Prostate gland (tissue), 2 donors: ENCODE measurements at regions not wholly inside any gene's neighbourhood (a gene's known extent, or its start where the extent isn't known, plus 50 kb on each side); places are given as distances from the start of the nearest gene placed in this dataset.

Source experiments
- DNase-seq: peaks from one replicate; pipeline ENCODE4 v3.0.0-alpha.2; 2019; ENCODE audit warnings: low spot score
- H3K27ac ChIP-seq, 2 donors: fragments of 200-600 bp; sonication (generic); 2 replicates each; pipeline ENCODE4 v1.5.1; 2017 to 2019
- H3K27me3 ChIP-seq: fragments of 200-600 bp; sonication (generic); replicated peaks from 2 replicates; pipeline ENCODE4 v1.5.1; 2019; ENCODE audit not compliant: insufficient read depth
- H3K36me3 ChIP-seq, 2 donors: fragments of 200-600 bp; sonication (generic); 1 replicate in 1 of 2; 2 replicates in 1 of 2; pipeline versions ENCODE4 v1.5.1 to v1.8.1; 2017 to 2019
- H3K4me1 ChIP-seq: fragments of 200-600 bp; sonication (generic); replicated peaks from 2 replicates; pipeline ENCODE4 v1.5.1; 2019
- H3K4me3 ChIP-seq, 2 donors: fragments of 200-600 bp; sonication (generic); 2 replicates each; pipeline ENCODE4 v1.5.1; 2017 to 2019
- H3K9me3 ChIP-seq: fragments of 200-600 bp; sonication (generic); 2 replicates; pipeline ENCODE4 v1.5.1; 2017
- CTCF ChIP-seq, 4 experiments: fragments of 200-600 bp in 2 of 4; fragments of 450-650 bp in 2 of 4; sonication (generic) in 2 of 4; IDR thresholded peaks; 1 replicate in 3 of 4; 2 replicates in 1 of 4; pipeline ENCODE4 v1.5.1; 2016 to 2019; ENCODE audit warnings: antibody characterized with exemption in 4 of 4, mild to moderate bottlenecking in 2 of 4, moderate library complexity in 2 of 4
- POLR2A ChIP-seq: fragments of 450-650 bp; IDR thresholded peaks from one replicate; pipeline ENCODE4 v1.6.1; 2016; ENCODE audit warnings: antibody characterized with exemption, mild to moderate bottlenecking
- POLR2AphosphoS5 ChIP-seq: sonication (generic); formaldehyde crosslinking; IDR thresholded peaks from one replicate; pipeline ENCODE4 v1.6.1; 2017; ENCODE audit warnings: antibody characterized with exemption
- WGBS: methylation state at CpG from one replicate; pipeline ENCODE4 v1.1.5; 2018; 5-methylcytosine and 5-hydroxymethylcytosine counted together
- intact Hi-C: fragments of 100-400 bp; cut with DNase I; formaldehyde crosslinking; loops from one replicate; pipeline ENCODE4 v1.14.2; 2022

- WGBS = 58% methylated on average over 3 of the region's 3 CpGs
- no peak for DNase-seq
- intact Hi-C loops = no loop called here
Observed at GRCh38 chrX:124931241-124931640, 388.4 kb upstream of the TEX13C start.

GRCh38 chrX:124931958-124932357 lies 387.7 kb upstream of the TEX13C start:
- Histone ChIP-seq H3K36me3 (no peaks in the 10 kb centered on the region), H3K9me3 (no peaks in the 10 kb centered on the region), H3K4me3 (no peak overlapping the region), H3K27ac (no peak overlapping the region), H3K27me3 (no peaks in the 10 kb centered on the region), H3K4me1 (no peaks in the 10 kb centered on the region)
- TF ChIP-seq POLR2AphosphoS5 (no peak), CTCF (IDR thresholded peaks at IDR 0.05) (no peak), POLR2A (no peak)
- 85% methylated on average over 3 of the region's 3 CpGs for WGBS
- intact Hi-C loops = no loop called here
- DNase-seq = no peak

More at GRCh38 chrX:124931241-124931640, 388.4 kb upstream of the TEX13C start:
- Histone ChIP-seq H3K27ac (no peak overlapping the region), H3K4me1 (no peaks in the 10 kb centered on the region), H3K36me3 (no peaks in the 10 kb centered on the region), H3K27me3 (no peaks in the 10 kb centered on the region), H3K9me3 (no peaks in the 10 kb centered on the region), H3K4me3 (no peak overlapping the region)
- TF ChIP-seq CTCF (IDR thresholded peaks at IDR 0.05) = no peak
- TF ChIP-seq POLR2AphosphoS5 = no peak
- no peak for TF ChIP-seq POLR2A

GRCh38 chrX:124938715-124939114 lies 381.0 kb upstream of the TEX13C start:
- H3K27me3 ChIP-seq = no peaks in the 10 kb centered on the region
- TF ChIP-seq POLR2A (no peak), CTCF (IDR thresholded peaks at IDR 0.05) (no peak), POLR2AphosphoS5 (no peak)
- H3K36me3 ChIP-seq = no peaks in the 10 kb centered on the region
- no peak overlapping the region for H3K27ac ChIP-seq
- intact Hi-C loops = no loop called here
- 59% methylated on average over 2 of the region's 2 CpGs for WGBS
- no peak overlapping the region for H3K4me3 ChIP-seq
- no peaks in the 10 kb centered on the region for H3K4me1 ChIP-seq
- H3K9me3 ChIP-seq = no peaks in the 10 kb centered on the region
- no peak for DNase-seq

- H3K4me1 ChIP-seq = no peaks in the 10 kb centered on the region
- no peaks in the 10 kb centered on the region for H3K27me3 ChIP-seq
- 76% methylated on average over 3 of the region's 3 CpGs for WGBS
- TF ChIP-seq POLR2A = no peak
- TF ChIP-seq CTCF (IDR thresholded peaks at IDR 0.05) = no peak
- no peak for TF ChIP-seq POLR2AphosphoS5
- H3K9me3 ChIP-seq = no peaks in the 10 kb centered on the region
- H3K36me3 ChIP-seq = no peaks in the 10 kb centered on the region
- DNase-seq = no peak
- no peak overlapping the region for H3K4me3 ChIP-seq
- intact Hi-C loops = no loop called here
- H3K27ac ChIP-seq = no peak overlapping the region
Observed at GRCh38 chrX:124940531-124940930, 379.1 kb upstream of the TEX13C start.

- Histone ChIP-seq H3K9me3 (no peaks in the 10 kb centered on the region), H3K27me3 (no peaks in the 10 kb centered on the region), H3K4me1 (no peaks in the 10 kb centered on the region), H3K4me3 (no peak overlapping the region), H3K36me3 (no peaks in the 10 kb centered on the region), H3K27ac (no peak overlapping the region)
- no peak for DNase-seq
- intact Hi-C loops = no loop called here
- TF ChIP-seq POLR2A (no peak), POLR2AphosphoS5 (no peak), CTCF (IDR thresholded peaks at IDR 0.05) (no peak)
Observed at GRCh38 chrX:124954402-124954801, 365.3 kb upstream of the TEX13C start.
